HG02981 (cell line): ENCODE measurements at regions not wholly inside any gene's neighbourhood (a gene's known extent, or its start where the extent isn't known, plus 50 kb on each side); places are given as distances from the start of the nearest gene placed in this dataset.

ENCODE experiments used
- ATAC-seq: cut with Tn5 transposase; IDR thresholded peaks from one replicate; pipeline ENCODE4 v1.9.1; 2021; ENCODE audit warnings: mild to moderate bottlenecking, moderate library complexity; ENCODE audit not compliant: unreplicated experiment

DNA sequence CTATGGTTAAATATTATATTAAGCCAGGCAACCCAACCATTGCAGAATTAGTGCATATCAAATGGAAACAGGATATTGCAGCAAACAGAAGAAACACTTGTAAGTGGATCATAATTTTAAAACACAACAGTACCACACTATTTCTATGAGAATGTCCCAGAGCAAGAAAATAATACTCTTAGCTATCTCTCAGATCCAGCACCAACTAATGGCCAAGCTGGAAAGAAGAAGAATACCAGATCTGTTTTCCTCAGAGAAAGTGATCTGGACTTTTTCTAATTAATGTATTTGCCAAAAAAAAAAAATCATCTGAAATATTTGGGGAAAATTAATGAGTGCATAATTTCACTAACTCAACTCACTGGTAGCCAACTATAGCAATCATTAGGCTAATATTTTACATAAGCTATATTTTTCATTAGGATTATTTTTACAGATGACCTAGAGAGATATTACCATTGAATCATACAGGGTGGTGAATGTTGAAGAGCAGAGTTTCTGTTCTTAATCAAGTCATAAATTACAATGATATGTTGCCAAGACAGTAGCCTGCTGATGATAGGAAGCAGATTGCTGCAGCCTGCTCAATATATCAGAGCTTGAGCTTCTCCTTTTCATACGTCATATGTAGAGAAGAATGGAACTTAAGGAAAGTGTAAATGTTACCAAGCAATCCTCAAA is 995.4 kb upstream of the LRRN3 start:
- ATAC-seq, result no peak

DNA sequence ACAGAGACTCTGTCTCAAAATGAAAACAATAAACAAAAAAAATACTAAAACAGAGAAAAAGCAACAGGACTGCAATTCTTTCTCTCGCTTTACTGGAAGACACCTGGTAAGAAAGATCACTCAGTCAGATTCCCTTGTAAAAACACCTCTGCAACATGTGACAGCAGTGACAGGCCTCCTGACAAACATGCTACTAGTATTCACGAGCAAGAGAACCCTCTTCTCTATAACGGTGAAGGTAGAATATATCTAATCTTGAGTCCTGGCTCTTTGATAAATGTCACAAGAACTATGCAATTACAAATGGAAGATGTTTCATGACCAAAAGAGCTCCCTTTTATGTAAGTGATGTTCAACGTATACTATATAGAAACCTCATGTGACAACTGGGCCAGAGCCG is 986.7 kb upstream of the LRRN3 start:
- ATAC-seq, result no peak

DNA sequence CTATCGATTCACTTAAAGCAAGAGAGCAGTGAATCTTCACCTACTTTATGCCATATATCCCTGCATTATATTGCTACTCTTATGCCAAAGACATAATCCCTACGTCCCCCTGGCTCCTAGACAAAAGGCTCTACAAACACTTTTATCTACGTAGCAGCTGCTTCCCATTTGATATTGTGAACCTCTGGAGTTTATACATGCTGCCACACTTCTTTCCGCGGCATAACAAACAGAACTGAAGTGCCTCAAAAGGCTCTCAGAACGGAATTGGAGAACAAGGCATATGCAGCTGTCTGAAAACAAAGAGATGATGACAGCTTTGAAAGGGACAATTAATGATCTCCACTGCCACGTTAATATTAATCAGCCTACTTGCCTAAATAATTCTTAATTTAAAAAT is 985.6 kb upstream of the LRRN3 start:
- ATAC-seq, result no peak

DNA sequence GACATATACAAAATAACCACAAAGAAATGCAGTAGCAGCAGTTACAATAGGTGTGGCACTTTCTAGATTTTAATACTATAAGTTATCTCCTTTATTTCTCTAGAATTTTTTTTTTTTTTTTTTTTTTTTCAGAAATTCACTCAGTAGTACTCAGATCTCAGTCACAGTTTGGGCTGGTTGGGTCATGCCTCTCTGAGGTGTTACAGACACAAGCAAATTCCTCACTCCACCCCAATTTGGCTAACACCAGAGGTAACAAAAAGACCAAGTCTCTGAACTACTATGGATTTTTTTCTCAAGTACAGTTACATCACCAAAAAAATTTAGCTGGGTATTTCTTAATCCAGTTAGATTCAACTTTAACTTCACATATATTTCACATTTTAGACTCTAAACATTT is 985.1 kb upstream of the LRRN3 start:
- no peak for ATAC-seq

DNA sequence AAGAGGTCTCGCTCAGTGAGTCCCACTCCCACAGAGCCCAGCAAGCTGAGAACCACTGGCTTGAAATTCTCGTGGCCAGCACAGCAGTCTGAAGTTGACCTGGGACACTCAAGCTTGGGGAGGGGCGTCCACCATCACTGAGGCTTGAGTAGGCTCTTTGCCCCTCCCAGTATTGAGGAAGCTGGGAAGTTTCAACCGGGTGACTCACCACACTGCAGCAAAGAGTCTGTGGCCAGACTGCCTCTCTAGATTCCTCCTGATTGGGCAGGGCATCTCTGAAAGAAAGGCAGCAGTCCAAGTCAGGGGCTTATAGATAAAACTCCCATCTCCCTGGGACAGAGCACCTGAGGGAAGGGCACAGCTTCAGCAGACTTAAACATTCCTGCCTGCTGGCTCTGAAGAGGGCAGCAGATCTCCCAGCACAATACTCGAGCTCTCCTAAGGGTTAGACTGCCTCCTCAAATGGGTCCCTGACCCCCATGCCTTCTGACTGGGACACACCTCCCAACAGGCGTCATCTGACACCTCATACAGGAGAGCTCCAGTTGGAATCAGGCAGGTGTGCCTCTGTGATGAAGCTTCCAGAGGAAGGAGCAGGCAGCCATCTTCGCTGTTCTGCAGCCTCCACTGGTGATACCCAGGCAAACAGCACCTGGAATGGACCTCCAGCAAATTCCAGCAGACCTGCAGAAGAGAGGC is 970.9 kb upstream of the LRRN3 start:
- no peak for ATAC-seq

DNA sequence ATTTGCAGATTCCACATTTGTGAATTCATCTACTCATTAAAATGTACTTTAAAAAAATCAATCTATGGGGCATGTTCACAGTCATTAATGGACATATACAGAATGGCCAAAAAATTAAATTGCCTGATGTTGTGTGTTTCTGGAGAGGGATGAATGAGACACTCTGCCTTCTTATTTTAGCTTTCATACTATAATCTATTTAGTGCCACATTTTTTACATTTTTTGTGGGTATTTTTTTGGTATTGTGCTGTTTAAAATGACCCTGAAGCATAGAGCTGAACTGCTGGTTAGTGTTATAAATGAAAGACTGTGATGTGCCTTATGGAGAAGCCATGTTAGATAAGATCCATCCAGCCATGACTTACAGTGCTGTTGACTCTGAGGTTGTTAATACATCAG is 961.8 kb upstream of the LRRN3 start:
- ATAC-seq, result no peak

DNA sequence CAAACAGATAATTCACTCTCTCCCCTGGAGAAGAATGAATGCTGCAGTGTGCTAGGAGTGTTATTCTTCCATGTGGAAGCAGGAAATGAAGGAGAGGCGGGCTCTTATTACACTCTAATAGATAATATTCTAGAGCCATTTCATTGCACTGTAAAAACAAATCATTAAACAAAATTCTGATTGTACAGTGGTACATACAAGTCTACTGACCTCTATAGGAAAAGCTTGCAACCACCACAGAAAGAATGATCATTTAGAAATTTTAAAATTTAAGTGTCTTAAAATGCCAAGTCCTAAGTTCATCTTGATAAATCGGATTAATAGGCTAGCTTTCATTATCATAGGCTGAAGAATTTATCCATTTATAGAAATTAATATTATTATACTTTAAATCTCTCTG is 960.3 kb upstream of the LRRN3 start:
- ATAC-seq, result no peak

DNA sequence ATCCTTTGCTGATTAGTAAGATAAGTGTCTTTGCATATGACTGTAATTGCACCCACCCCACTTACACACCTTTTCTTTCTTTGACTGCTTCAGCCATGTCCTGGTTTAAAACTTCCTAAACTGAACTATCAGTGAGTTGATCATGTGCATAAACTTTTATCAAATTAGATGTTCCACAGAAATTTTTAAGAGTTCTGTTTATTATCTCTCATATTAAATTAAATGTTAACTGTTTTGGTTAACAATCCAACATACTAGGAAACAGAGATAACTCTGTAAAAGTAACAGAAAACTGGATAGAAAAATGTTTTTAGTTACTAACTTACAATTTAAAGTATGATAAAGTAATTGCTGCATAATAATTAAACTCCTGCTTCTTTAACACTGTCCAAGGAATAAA is 959.6 kb upstream of the LRRN3 start:
- no peak for ATAC-seq

DNA sequence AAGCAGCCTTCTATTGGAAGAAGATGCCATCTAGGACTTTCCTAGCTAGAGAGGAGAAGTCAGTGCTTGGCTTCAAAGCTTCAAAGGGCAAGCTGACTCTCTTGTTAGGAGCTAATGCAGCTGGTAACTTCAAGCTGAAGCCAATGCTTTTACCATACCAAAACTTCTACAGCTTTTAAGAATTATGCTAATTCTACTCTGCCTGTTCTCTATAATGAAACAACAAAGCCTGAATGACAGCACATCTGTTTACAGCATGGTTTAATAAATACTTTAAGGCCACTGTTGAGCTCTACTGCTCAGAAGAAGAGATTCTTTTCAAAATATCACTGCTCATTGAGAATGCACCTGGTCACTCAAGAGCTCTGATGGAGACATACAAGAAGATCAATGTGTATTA is 951.9 kb upstream of the LRRN3 start:
- ATAC-seq, result no peak

DNA sequence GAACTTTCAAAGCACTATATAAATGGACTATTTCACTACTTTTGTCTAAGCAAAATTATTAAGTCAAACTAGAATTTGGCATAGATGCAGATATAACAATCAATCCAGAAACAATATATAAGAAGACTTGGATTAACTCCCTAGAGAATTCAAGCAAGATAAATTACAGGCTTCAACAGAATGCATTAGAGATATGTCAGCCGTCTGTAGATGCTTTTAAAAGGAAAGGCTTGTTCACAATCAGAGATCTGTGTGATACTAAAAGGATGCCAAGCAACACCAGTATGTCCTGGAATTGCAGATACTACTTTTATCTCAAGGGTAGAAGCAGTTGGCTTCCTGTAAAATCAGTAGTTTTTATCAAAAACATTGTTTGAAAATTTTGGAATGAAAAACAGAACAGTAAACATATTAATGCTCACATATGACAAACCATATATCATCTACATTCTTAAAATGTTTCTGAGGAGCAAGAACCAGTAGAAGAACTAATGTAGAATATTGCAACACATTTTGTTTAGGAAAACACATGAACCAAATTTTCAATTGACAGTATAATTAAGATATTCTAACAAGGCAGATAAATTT is 947.9 kb upstream of the LRRN3 start:
- ATAC-seq, result no peak

DNA sequence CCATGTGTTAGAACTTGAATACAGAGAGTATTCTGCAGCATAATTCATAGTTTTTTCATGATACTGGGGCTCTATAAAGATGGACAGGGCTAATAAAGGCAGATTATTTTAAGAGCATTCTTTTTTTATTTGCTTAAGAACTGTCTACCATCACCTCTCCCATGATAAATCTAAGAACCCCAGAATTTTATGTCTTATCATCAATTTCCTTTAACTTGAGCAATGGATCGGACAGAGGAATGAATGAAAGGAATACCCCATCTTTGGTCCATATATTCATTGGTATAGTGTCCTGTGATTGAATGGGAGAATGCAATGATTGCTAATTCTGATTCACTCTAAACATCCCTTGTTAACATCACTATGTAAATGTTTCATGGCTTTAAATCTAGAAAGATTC is 946.3 kb upstream of the LRRN3 start:
- ATAC-seq, result no peak

DNA sequence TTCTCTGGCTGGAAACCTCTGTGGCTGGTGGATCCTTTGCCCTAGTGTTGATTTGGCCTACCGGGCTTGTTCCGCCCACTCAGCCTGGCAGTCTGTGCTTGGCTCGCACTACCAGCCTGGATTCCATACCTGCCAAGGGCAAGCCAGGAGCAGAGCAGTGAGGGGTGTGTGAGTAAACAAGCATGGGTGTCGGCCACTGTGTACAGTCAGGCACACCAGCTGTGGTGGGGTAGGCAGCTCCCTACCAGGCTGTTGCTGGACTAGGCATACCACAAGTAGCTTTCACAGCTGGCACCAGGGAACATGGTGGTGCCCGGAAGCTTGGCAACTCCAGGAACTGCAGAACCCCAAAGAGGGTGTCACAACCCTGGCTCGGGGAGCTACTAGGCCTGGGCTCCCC is 942.9 kb upstream of the LRRN3 start:
- no peak for ATAC-seq

DNA sequence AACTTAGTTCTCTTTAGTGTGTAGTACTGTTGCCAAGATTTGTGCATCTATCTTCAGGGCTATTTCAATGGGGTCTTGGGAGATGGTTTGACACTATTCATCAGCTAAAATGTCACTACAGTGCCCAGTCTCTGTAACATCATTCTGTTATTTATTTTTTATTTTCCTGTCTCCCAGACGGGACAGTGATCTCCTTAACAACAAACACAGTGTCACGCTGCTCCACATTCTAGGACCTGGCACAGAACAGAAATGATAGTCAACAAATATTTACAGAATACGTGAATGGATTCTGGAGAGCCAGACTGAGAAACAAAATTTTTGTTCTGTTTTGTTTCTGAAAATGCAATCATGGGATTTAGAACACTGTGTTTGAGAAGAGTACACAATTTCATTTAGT is 937.7 kb upstream of the LRRN3 start:
- ATAC-seq, result no peak

DNA sequence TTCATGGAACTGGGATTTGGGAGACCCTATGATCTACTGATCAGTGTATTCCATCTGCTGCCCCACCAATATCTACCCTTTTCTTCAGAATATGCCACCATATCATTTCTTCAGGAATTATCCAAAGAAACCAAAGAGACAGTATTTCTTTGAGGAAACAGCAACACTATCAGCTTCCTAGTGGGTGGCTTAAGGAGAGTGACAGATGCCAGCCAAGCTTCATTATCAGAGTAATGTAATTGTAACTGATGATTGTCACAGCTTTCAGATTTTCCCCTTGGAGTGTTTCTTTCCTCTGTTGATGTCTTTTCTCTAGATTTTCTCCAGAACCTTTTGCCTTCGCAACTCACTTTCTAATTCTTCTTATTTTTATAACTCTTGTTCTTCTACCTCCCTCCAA is 934.4 kb upstream of the LRRN3 start:
- no peak for ATAC-seq

DNA sequence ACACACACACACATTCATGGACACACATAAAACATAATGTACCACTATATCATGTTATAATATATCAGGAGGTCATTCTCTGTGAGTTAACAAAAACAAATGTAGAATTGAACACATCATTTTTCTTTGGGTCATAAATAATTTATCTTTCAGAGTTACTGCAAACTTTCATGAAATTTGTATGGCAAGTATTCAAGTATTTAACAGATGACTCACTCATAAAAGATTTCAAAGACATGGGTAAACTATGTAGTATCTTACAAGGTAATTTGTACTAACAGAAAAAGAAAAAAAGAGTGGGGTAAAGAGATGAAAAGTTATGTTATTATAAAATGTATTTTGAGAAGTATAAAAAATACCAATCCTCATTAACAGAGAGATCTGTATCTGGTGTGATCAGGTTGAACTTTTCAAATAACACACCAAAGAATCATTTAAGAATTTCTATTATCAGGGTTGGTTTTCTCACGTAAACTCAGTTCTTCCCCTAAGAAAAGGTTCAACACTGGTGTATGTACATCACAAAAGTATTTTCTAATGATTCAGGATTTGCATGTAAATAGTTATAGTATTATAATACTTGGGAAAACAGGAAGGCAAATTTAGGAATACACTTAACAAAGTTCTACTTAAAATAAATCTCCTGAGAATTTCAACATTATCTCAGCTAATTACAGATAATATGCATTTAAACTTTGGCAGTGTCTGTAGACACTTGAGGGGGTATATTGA is 933.1 kb upstream of the LRRN3 start:
- ATAC-seq, result no peak

DNA sequence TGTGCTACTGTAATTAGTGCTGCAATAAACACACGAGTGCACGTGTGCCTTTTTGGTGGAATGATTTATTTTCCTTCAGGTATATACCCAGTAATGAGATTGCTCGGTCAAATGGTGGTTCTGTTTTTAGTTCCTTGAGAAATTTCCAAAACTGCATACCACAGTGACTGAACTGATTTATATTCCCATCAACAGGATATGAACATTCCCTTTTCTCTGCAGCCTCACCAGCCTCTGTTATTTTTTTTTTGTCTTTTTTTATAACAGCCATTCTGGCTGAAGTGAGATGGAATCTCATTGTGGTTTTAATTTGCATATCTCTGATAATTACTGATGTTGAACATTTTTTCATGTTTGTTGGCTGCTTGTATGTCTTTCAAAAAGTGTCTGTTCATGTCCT is 922.9 kb upstream of the LRRN3 start:
- no peak for ATAC-seq

DNA sequence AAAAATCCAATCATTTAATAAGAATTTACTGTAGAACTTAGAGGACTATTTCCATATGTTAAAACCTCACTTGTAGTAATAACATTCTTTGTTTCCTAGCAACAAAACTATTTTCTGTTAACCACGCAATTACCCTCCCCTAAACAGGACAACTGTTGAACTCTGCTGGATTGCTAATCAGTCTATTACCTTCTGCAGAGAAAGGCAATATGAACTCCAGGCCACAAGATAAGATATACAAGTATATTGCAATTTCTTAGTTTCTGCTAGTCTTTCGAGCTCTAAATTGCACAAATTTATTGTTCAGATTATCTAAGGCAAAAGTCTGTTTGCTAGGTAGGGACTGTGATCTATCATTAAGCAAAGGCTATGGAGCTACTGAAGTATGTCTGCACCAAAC is 920.1 kb upstream of the LRRN3 start:
- ATAC-seq, result no peak

DNA sequence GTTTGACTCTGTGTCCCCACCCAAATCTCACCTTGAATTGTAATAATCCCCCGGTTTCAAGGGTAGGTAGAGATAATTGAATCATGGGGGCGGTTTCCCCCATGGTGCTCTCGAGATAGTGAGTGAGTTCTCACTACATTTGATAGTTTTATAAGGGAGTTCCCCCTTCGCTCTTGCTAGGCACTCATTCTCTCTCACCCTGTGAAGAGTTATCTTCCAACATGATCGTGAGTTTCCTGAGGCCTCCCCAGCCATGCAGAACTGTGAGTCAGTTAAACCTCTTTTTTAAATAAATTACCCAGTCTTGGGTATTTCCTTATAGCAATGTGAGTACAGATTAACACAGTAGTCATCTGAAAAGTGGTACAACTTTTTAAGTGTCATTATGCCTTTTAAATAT is 913.5 kb upstream of the LRRN3 start:
- ATAC-seq, result no peak

DNA sequence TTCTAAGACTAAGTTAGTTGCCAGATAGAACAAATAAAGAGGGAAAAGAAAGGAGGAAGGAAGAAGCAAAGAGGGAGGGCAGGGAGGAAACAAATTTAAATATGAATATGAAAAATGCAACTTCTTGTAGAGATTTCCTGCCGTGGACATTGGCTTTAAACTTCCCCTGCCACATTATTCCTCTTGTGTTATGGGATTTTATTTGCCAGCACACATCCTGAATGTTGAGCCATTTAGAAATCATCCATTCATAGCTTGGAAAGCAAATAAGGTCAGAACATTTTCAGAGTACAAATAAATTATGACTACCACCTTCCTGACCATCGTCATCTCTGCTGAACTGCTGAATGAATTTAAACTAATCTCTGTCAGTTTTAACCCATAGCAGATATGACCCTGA is 911.9 kb upstream of the LRRN3 start:
- ATAC-seq, result no peak

DNA sequence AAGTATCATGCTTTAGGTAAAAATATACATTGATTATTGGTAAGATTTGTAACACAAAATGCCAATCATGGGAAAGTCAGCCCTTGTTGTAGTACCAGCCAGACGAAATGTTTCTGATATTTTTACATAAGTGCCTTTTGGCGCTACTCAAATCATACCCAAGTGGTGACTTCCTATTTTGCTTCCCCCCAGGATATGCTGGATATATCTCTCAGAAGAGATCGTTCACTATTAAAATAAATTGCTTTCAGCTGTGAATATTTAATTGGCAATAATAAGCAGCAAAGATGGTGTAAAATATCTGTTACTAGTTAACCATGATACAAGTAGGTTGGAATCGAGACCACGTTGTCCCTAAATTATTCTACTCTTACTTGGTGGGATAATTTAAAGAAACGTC is 909.2 kb upstream of the LRRN3 start:
- ATAC-seq, result no peak

DNA sequence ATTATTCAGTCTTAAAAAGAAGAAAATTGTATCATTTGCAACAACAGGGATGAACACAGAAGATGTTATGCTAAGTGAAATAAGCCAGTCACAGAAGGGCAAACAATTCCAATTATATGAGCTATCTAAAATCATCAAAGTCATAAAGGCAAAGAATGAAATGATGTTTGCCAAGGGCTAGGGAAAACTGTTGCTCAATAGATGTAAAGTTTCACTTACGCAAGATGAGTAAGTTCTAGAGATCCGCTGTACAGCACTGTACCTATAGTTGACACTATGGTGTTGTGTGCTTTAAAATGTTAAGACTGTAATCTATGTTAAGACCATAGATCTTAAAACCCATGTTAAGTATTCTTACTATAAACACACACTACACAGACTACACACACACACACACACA is 904.6 kb upstream of the LRRN3 start:
- no peak for ATAC-seq
